Keratinocyte (primary cell): ENCODE measurements at regions not wholly inside any gene's neighbourhood (a gene's known extent, or its start where the extent isn't known, plus 50 kb on each side); places are given as distances from the start of the nearest gene placed in this dataset.

Experiments used
- DNase-seq: peaks from one replicate; pipeline ENCODE4 v3.0.0-alpha.2; 2011; ENCODE audit warnings: low read depth, missing footprints, low spot score
- FAIRE-seq: peaks from 2 replicates; lab custom pipeline; 2011; peaks lifted over from hg19 to GRCh38; lab: Jason Lieb, UNC
- H2AFZ ChIP-seq: 2 replicates; pipeline ENCODE4 v1.6.0; 2012; ENCODE audit warnings: low read length, control low read depth, inconsistent platforms; ENCODE audit not compliant: control insufficient read depth
- H3K27ac ChIP-seq: 2 replicates; pipeline ENCODE4 v1.5.1; 2011; ENCODE audit warnings: low read length; ENCODE audit not compliant: control insufficient read depth, insufficient read depth
- H3K27me3 ChIP-seq: 3 replicates; pipeline ENCODE4 v1.6.0; 2011; ENCODE audit warnings: low read length; ENCODE audit not compliant: control insufficient read depth, insufficient read depth; ENCODE audit errors: extremely low read depth
- H3K36me3 ChIP-seq, 2 experiments: 2 replicates in 1 of 2; 3 replicates in 1 of 2; pipeline ENCODE4 v1.5.1; 2011; ENCODE audit warnings: low read length in 2 of 2, mild to moderate bottlenecking in 1 of 2; ENCODE audit not compliant: control insufficient read depth in 2 of 2, insufficient read depth in 2 of 2; ENCODE audit errors: extremely low read depth in 1 of 2
- H3K4me1 ChIP-seq: 3 replicates; pipeline ENCODE4 v1.5.1; 2011; ENCODE audit warnings: low read length; ENCODE audit not compliant: control insufficient read depth, insufficient read depth; ENCODE audit errors: extremely low read depth
- H3K4me2 ChIP-seq: 3 replicates; pipeline ENCODE4 v1.6.0; 2011; ENCODE audit warnings: low read depth, low read length; ENCODE audit not compliant: control insufficient read depth, insufficient read depth; ENCODE audit errors: extremely low read depth
- H3K4me3 ChIP-seq, 3 experiments: fragments of 200-600 bp in 1 of 3; sonication (generic) in 1 of 3; 2 replicates in 2 of 3; 3 replicates in 1 of 3; pipeline ENCODE4 v1.5.1; 2011 to 2016; ENCODE audit warnings: low read length in 3 of 3, mild to moderate bottlenecking in 3 of 3, control low read depth in 2 of 3, inconsistent platforms in 1 of 3, low read depth in 1 of 3, mixed read lengths in 1 of 3, mixed run types in 1 of 3, moderate library complexity in 1 of 3; ENCODE audit not compliant: control insufficient read depth in 2 of 3, insufficient read depth in 2 of 3; ENCODE audit errors: extremely low read depth in 1 of 3
- H3K79me2 ChIP-seq: 2 replicates; pipeline ENCODE4 v1.6.0; 2012; ENCODE audit warnings: low read length; ENCODE audit not compliant: control insufficient read depth, insufficient read depth
- H3K9ac ChIP-seq: 3 replicates; pipeline ENCODE4 v1.6.0; 2011; ENCODE audit warnings: low read length; ENCODE audit not compliant: control insufficient read depth, insufficient read depth; ENCODE audit errors: extremely low read depth
- H3K9me1 ChIP-seq: 3 replicates; pipeline ENCODE4 v1.6.0; 2011; ENCODE audit warnings: low read length; ENCODE audit not compliant: control insufficient read depth, insufficient read depth; ENCODE audit errors: extremely low read depth
- H3K9me3 ChIP-seq: 2 replicates; pipeline ENCODE4 v1.5.1; 2012; ENCODE audit warnings: low read depth, low read length; ENCODE audit not compliant: control insufficient read depth
- H4K20me1 ChIP-seq: 3 replicates; pipeline ENCODE4 v1.6.0; 2011; ENCODE audit warnings: low read length; ENCODE audit not compliant: control insufficient read depth, insufficient read depth; ENCODE audit errors: extremely low read depth
- EZH2 ChIP-seq: IDR thresholded peaks from one replicate; pipeline ENCODE4 v1.6.1; 2012; ENCODE audit warnings: inconsistent platforms, mild to moderate bottlenecking, low read length, moderate library complexity
- dilution Hi-C: fragments of 300-500 bp; cut with MboI; formaldehyde crosslinking; loops from one replicate; pipeline ENCODE4 v1.7.0; 2020; ENCODE audit warnings: low sequenced_read_pairs; ENCODE audit not compliant: extremely low pct_ligation_motif_present
- TF ChIP-seq, protein P1 (sequence below), 3 experiments: IDR thresholded peaks in 1 of 3; conservative IDR thresholded peaks in 1 of 3; optimal IDR thresholded peaks in 1 of 3; 2 replicates in 2 of 3; 3 replicates in 1 of 3; pipeline versions ENCODE3 to v1.5.1; 2011; ENCODE audit warnings: low read length in 3 of 3, mild to moderate bottlenecking in 3 of 3, moderate library complexity in 2 of 3, control low read depth in 1 of 3, inconsistent platforms in 1 of 3; ENCODE audit not compliant: insufficient read depth in 2 of 3; ENCODE audit errors: extremely low read depth in 1 of 3

DNA sequence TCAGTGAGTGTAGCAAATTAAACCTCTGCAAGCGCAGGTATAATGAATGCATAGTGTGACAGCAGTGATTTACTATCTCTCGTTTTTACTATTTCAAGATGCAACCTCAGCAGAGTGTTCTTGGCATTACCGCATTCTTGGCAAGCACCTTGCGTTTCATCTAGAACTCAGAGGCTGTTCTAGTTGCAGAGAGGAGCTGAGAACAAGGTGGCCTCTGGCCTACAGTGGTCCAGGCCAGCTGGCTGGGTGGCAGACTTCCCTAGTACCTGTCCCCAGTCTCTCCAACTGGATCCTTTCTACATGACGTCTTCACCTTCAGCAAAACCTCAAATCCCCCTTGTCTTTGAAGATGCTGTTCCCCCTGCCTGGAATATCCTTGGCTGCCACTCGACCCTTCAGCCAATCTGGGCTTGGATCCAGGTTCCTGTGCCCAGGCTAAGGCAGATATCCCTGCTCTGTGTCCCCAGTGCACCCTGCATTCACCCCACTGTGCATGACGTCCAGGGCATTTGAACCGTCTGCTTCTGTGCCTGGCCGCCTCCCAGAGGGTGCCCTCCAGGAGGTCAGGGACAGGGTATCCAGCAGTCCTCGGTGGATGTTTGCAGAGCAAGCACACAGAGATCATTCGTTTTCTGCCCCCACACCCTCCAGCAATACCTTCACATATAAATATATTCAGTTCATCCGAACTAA is 120.4 kb upstream of the CPEB4 start:
- Histone ChIP-seq H3K79me2 (no peaks in the 10 kb centered on the region), H3K4me1 (peaks cover 20% of the 10 kb centered on the region), H3K9me3 (no peaks in the 10 kb centered on the region), H3K27me3 (no peaks in the 10 kb centered on the region), H3K4me3 (no peak overlapping the region), H3K9me1 (no peaks in the 10 kb centered on the region), H3K9ac (no peak overlapping the region), H3K4me2 (no peak overlapping the region), H3K27ac (no peak overlapping the region), H3K36me3 (no peaks in the 10 kb centered on the region), H4K20me1 (no peaks in the 10 kb centered on the region), H2AFZ (no peak overlapping the region)
- FAIRE-seq (no peak), DNase-seq (no peak)
- dilution Hi-C loops, result no loop called here
- TF ChIP-seq, protein P1, sequence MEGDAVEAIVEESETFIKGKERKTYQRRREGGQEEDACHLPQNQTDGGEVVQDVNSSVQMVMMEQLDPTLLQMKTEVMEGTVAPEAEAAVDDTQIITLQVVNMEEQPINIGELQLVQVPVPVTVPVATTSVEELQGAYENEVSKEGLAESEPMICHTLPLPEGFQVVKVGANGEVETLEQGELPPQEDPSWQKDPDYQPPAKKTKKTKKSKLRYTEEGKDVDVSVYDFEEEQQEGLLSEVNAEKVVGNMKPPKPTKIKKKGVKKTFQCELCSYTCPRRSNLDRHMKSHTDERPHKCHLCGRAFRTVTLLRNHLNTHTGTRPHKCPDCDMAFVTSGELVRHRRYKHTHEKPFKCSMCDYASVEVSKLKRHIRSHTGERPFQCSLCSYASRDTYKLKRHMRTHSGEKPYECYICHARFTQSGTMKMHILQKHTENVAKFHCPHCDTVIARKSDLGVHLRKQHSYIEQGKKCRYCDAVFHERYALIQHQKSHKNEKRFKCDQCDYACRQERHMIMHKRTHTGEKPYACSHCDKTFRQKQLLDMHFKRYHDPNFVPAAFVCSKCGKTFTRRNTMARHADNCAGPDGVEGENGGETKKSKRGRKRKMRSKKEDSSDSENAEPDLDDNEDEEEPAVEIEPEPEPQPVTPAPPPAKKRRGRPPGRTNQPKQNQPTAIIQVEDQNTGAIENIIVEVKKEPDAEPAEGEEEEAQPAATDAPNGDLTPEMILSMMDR (optimal IDR thresholded peaks at IDR 0.05 in 1 of 3, IDR thresholded peaks at IDR 0.05 in 1 of 3, conservative IDR thresholded peaks at IDR 0.05 in 1 of 3; ENCODE audit: extremely low read depth in 1 of 3, insufficient read depth in 2 of 3, low read length in 3 of 3), result no peak
- TF ChIP-seq EZH2, result no peak

DNA sequence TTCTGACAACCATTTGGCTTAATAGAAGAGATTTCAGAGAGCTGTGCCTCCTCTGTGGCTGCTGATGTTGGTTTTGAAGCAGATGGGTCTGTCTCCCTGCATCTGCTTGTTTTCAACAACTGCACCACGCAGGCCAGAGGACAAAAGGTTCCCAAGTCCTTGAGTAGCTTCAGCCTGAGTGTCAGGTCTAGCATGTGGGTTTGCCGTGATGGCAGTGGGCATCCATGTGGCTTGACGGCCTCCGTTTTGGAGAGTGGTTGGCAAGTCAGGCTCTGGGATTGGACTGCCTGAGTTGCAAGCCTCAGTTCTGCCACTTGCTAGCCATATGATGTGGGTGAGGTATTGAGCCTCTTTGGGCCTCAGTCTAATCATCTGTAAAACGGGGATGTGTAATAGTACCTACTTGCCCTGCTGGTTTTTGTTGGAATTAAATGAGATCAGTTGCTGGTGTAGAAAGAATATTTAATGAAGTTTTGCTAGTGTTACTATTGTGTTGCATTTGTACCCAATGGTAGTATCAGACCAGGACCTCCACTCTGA is 119.8 kb upstream of the CPEB4 start:
- H2AFZ ChIP-seq, result no peak overlapping the region
- H3K4me3 ChIP-seq, result no peak overlapping the region
- H3K79me2 ChIP-seq, result no peaks in the 10 kb centered on the region
- no peaks in the 10 kb centered on the region for H4K20me1 ChIP-seq
- no peak overlapping the region for H3K27ac ChIP-seq
- DNase-seq, result no peak
- FAIRE-seq, result no peak
- H3K4me2 ChIP-seq, result no peak overlapping the region
- no peaks in the 10 kb centered on the region for H3K9me3 ChIP-seq
- dilution Hi-C loops, result no loop called here
- TF ChIP-seq, protein P1 (optimal IDR thresholded peaks at IDR 0.05 in 1 of 3, IDR thresholded peaks at IDR 0.05 in 1 of 3, conservative IDR thresholded peaks at IDR 0.05 in 1 of 3; ENCODE audit: extremely low read depth in 1 of 3, insufficient read depth in 2 of 3, low read length in 3 of 3), result no peak
- TF ChIP-seq EZH2, result no peak
- H3K9ac ChIP-seq, result no peak overlapping the region
- H3K9me1 ChIP-seq, result no peaks in the 10 kb centered on the region
- no peaks in the 10 kb centered on the region for H3K27me3 ChIP-seq
- H3K4me1 ChIP-seq, result peaks cover 20% of the 10 kb centered on the region
- H3K36me3 ChIP-seq, result no peaks in the 10 kb centered on the region
